ENCODE measurements at regions not wholly inside any gene's neighbourhood (a gene's known extent, or its start where the extent isn't known, plus 50 kb on each side); places are given as distances from the start of the nearest gene placed in this dataset.

- TF ChIP-seq, protein P1, sequence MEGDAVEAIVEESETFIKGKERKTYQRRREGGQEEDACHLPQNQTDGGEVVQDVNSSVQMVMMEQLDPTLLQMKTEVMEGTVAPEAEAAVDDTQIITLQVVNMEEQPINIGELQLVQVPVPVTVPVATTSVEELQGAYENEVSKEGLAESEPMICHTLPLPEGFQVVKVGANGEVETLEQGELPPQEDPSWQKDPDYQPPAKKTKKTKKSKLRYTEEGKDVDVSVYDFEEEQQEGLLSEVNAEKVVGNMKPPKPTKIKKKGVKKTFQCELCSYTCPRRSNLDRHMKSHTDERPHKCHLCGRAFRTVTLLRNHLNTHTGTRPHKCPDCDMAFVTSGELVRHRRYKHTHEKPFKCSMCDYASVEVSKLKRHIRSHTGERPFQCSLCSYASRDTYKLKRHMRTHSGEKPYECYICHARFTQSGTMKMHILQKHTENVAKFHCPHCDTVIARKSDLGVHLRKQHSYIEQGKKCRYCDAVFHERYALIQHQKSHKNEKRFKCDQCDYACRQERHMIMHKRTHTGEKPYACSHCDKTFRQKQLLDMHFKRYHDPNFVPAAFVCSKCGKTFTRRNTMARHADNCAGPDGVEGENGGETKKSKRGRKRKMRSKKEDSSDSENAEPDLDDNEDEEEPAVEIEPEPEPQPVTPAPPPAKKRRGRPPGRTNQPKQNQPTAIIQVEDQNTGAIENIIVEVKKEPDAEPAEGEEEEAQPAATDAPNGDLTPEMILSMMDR (conservative IDR thresholded peaks at IDR 0.05 in 1 of 2, IDR thresholded peaks at IDR 0.05 in 1 of 2; ENCODE audit: low read depth in 1 of 2, low read length in 2 of 2) = no peak
- no peak for TF ChIP-seq EZH2 (IDR thresholded peaks at IDR 0.05; ENCODE audit: low read length, missing control alignments)
These were observed 138.8 kb downstream of the OAT start for GRCh38 chr10:124279882-124280281.

All from fibroblast of lung (primary cell).